CD4-positive, alpha-beta T cell treated with Interleukin-1 beta for 1 hour (primary cell): ENCODE measurements at regions not wholly inside any gene's neighbourhood (a gene's known extent, or its start where the extent isn't known, plus 50 kb on each side); places are given as distances from the start of the nearest gene placed in this dataset.

Experiments used
- DNase-seq, 2 donors: peaks; one replicate each; pipeline ENCODE4 v3.0.0-alpha.2; 2020 to 2022

DNA sequence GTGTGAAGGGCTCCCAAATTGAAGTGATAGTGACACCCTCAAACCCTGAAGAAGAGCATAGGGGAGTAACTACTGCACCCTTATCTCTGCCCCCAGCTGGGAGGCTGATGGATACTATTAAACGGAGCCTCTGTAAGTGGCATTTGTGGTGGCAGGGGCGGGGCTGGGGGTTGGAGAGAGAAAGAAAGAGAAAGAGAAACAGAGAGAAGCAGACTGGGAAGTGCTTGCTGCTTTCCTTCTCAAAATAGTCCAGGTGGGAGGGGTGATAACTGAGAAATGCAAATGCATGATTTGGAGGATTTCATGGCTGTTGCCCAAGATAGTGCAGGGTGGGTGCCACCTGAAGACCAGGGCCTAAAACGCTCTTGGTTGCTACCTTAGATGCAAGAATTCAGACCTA, 253.5 kb upstream of the GATB start:
- peak; percentile 7 to 46 for DNase-seq

DNA sequence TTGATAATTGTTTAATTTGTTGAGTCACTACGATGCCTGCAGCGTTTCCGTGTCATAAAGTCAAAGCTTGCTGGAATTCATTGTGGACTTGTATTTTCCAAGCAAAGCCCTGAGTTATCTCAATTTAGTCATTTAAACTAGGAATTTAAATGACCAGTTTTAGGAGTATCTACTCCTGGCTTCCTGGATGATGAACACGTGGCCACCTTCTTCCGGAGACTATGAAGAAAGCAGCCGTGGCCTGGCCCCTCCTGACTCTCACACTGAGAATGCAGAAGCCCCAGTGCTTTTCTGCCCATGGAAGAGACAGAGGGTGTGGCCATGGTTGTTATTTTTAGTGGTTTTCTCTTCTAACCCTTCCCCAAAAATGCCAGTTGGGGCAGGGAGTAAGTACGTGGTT, 250.7 kb upstream of the GATB start:
- no peak for DNase-seq

DNA sequence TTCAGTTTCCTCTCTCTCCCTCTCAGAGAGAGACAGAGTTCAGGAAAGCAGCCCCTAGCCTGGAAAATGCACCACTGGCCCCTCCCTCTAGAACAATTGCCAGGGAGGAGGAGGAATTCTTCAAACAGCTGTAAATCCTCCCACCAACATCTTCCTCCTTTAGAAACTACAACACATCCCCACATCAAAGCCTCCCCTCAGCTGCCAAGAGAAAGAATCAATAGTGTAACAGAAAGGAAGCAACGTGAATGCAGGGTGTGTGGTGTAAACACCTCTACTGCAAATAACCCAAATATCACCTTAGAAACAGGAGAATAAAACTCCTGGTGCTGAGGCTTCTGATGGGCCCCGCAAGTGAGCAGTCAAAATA, 249.9 kb upstream of the GATB start:
- DNase-seq, result peak; percentile 1 to 33

DNA sequence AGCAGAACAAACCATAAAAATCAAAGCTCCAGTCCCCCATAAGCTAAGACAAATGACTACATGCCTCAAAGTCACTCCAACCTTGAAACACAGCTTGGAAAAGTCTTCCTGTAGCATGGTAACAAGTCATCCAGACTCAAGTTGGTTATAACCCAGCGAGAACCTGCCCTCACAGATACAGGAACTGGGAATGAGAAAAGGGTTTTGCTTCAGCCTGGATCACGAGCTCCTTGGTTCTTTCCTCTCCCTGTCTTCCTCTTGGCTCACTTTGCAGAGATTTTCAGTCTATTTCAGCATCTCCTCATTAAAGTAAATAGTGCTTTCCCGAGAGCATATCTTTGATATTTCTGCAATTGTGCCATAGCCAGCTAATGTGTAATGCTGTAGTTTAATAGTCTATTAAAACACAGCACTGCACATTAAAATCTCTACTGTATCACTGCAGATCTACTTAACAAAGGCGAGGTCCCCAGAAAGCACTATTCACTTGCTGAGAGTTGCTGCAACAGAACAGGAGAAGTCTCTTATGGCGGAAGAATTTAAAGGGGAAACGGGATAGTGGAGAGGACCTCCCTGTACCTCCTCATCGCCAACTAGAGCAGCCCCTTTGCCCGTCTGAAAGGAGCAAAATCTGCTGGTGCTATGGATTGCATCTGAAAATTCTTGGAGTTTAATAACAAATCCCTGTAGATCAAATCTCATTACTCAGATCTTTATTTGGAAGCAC, 249.3 kb upstream of the GATB start:
- DNase-seq, result no peak

DNA sequence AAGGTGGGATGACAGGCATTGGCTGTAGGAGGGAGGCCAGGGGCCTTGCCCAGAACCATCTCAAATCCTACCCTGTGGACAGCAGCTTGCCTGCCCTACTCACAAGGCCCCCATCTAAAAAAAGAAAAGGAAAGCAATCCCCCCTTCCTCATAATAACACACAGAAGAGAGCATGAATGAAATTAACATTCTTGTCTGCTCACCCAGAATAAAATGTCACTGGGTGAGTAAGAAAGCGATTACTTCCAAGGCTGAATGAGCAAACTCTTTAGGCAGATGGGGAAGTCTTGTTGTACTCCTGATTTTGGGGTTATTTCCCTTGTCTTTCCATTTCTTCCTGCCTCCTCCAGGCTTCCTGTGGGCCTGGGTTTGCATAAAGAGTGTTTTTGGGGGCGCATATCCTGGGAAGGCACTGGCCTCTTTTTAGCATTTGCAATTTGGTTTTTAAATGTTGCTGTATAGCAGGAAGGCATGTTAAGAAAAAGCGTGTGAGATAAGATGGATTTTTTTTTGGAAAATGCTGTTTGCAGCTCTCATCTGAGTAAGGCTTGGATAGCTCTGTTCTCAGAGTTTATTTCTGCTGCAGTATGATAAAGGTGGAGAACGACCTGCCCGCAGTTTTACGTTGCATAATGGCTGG, 248.3 kb upstream of the GATB start:
- DNase-seq, result no peak

DNA sequence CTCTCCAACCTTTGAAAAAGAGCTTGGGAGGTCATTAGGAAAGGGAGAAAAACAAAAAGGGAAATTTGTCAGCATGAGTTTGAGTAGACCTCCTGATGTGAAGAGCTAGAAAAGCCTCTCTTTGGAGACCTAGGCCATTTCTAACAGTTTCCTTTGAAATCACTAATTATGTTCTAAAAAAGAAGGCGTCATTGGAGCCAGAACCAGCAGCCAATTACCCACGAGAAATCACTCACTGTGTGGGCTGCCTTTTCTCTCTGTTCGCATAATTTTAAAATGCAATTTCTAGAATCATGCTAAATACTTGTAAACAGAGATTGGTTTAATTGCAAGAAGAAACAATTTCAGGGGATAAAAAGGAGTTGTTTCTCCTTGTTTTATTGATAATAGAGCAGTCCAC, 246.3 kb upstream of the GATB start:
- no peak for DNase-seq

DNA sequence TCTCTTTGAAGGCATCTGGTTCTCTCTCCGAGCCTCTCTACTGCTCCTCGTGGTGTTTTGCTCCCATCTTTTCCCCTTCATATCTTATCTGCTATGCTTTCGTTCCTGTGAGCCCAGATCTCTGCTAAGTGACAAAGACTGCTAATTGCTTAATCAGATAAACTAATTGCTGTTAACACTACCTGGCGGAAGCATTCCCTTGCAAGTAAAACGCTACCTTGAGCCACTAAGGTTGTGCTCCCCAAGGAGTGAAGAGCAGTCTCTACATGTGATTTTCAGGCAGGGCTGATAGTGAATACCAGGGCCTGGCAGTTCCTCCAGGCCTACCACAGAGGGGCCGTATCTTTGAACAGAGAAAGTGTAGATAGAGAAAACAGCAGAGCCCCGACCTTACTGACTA, 244.0 kb upstream of the GATB start:
- DNase-seq, result no peak

DNA sequence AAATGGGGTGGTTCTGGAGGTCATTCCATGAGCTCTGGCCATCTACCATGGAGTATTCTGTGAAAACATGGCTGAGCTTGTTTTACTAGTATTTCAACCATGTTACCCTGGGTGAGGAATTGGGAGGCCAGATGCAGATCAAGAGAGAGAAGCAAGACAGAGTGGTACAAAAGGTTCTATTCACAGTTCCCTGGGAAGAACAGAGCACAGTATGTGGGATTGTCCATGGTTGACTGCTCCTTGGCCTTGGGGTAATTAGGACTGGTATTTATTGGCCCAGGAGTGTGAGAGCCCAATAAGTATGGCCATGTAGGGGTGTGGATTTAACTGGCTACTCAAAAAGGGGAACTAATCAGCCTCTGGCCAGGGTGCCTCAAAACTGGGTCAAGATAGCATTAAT, 239.7 kb upstream of the GATB start:
- no peak for DNase-seq

DNA sequence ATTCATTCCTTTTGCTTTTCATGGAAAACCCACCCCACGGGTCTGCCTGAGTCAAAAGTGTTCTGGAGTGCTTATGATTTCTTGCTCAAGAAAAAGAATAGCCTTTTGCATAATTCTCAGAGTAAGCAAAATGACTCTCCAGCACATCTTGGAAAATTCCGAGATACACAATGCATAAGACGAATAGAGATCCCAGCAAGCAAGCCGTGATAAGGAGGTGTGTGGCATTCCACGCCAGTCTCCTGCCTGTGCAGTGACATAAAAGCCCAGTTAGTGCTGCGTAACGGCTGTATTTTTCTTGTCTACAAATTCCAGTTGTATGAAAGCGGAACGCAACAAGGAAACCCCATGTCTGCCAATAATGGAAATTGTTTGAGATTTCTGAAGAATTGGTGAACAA, 237.9 kb upstream of the GATB start:
- DNase-seq, result no peak

DNA sequence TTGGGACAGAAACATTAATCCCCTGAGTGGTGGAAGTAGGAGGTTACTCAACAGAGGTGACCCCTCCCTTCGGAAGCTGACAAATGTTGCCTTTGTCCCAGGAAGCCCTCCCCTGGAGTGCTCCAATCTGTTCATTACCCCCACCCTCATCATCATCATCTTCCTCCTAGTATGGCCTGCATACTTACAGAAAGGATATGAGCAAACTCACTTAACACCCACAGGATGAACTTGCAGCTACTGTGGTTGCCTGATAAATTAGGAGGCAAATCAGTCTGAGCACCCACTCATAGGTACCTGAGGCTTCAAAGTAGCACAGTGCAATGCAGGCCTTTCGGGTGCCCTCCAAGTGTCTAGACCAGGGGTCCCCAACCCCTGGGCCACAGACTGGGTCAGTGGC, 236.7 kb upstream of the GATB start:
- DNase-seq, result no peak

DNA sequence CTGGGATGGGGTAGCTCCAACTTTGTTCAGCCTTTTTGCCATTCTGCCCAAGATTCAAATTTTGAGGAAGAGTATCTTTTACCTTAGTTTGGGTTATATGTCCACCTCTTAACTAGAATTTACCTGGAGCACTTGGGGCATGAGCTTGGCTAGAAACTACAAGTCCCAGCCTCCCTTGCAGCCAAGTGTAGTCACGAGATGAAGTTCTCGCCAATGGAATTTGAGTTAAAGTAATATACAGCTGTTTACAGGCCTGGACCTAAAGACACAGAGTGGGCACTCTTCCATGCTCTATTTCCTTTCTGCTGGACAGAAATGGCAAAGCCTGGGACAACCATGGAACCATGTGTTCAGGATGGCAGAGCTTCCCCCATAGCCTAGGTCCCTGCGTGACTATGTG, 233.6 kb upstream of the GATB start:
- no peak for DNase-seq

DNA sequence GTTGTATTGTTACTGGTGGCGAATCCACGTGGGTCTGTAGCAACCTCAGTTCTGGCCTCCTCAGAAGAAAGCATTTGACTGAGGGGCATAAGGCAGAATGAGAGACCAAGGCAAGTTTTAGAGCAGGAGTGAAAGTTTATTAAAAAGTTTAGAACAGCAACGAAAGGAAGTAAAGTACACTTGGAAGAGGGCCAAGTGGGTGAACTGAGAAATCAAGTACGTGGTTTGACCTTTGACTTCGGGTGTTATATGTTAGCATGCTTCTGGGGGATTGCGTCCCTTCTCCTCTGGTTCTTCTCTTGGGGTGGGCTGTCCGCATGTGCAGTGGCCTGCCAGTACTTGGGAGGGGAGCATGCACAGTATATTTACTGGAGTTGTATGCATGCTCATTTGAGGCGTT, 232.7 kb upstream of the GATB start:
- DNase-seq, result no peak

DNA sequence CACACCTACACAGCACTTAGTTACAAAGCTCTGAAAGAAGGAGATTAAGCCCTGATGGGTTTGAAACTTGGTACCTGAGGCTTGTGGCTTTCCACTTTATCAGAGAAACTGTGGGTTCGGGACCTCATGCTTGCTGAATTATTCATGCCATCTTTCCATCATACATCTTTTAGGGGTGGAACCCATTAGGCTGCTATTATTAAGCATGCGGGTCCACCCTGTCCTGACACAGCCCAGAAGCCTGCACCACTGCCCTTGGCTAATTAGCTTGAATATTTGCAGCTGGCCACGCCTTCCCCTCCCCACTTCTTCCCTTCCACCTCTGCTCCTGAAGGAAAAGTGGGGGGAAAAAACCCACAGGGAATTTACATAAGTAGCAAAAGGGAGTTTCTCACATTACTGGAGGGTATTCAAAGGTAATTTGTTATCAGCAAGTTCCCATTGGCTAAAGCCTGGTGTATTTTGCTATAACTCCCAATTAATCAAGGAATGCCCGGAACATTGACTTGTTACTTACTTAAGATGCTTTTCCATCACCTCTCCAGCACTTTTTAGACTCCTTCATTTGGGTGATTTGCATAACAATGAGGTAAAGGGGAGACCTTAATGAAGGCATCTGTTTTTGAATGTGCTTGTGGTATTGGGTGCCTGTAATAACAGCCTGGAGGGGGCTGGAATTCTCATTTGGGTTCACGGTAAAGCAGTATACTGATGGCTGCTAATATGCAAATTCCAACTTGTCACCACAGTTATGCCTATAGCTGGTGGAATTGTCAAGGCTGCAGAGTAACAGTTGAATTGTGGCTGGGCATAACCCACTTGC, 231.7 kb upstream of the GATB start:
- DNase-seq, result no peak

DNA sequence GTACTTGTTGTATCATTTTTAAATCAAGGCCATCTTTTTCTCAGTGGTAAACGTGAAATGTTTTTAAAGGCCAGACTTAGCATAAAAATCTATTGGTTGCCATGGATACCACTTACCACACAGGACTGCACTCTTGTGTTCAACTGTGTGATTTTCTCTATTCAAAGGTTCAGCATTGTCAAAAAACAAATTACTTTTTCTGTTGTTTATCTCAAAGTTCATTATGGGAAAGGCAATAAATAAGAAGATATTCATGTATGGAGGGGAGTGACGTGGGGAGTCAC, 231.0 kb upstream of the GATB start:
- DNase-seq, result no peak

DNA sequence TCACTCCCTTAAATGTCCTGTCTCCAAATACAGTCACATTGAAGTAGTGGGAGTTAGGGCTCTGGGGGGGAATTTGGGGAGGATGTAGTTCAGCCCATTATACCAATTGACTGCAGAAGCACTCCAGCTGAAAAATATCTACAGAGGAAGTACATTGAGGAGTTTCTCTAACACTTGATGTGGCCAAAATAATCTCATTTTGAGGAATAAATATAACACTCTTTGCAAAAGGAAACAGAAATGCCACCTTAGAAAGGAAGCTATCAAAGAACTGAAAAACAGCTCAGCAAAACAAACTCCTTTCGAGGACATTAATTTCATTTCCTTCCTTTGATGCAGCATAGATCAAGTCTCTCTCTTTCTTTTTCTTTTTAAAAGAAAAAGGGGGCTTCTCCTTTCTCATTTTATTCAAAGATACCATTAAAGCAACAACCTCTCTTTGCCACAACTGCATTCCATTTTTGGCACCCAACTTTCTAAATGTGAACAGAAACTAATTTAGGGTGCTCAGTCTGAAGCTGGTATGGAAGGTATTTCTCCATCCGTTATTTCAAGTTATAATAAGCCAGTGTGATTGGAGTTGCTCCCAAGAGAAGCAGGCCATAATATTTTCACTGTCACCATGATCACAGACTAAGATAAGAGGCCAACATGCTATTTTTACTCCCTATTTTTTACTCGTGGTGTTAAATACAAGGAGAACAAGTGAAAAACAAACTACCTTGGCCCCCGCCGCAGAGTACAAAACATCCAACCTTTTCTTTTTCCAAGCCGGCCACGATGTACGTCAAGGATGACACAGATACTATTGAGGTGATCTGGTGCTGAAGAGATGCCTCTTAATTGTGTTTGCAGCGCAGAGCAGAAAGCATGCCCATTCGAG, 230.4 kb upstream of the GATB start:
- DNase-seq, result no peak

DNA sequence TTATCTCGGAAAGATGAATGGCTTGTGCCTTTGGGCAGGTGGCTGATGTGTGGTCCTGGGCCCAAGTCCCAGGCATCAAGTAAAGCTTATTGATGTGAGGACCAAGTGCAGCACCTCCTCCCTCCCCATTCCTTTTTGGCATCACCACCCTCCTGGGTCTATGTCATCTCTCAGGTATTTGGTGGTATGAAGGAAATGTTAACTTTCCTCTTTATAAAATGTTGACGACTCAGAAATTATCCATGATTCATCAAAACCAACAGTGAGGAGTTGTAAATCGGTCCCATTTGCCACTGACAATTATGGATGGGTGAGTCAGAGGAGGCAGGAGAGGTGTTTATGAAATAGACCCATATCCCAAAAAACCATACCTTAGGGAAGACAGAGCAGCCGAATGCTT, 229.4 kb upstream of the GATB start:
- no peak for DNase-seq

DNA sequence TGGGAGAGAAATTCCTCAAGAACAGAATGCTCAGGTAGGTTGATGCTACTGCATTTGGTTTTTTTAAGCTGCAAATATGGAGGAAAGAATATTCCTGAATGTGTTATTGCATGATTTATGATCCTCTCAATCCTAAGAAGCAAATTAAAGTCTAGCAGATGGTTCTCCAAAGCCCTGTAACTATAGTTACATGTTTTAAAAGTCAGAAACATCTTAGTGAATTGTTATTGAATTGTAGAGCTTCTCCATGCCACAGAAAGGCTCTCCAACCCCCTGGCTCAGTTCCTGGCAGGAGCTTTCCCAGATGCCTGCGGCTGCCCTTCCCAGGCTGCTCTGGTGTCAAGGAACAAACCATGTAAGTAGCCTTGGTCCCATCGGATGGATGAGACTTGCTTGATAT, 227.8 kb upstream of the GATB start:
- no peak for DNase-seq

DNA sequence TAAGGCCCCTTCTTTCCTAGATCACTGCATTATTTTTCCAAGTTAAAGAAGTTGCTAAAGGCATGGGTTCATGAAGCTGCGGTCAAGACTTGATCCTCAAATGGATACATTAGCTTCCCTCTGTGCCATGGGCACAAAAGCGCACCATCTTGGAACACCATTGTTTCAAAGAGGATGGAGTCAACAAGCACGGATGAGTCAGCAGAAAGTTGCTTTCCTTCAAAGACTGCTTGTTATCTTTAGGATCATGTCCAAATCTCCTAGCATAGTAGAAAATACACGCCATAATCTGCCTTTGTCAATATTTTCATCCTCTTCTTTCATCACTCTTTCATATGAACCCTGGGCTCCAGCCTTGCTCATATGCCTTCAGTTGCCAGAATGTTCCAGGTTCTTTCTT, 226.8 kb upstream of the GATB start:
- no peak for DNase-seq

DNA sequence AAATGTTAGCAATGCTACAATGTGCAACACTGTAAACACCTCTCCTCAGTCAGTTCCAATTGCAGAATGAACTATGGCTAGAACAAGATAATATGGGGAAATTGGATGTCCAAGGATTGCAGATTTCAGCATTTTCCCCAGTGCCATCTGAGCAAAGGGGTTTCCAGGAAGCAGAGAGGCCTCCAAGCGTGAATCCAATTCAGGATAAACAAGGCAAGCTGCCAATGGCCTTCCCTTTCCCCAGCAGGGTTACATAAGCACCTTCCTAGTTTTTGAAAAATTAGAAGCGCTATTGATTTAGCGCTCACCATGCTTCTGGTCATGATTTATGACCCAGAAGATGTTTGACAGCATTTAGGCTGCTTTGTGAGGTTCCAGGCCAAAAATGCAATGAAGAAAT, 223.0 kb upstream of the GATB start:
- no peak for DNase-seq

DNA sequence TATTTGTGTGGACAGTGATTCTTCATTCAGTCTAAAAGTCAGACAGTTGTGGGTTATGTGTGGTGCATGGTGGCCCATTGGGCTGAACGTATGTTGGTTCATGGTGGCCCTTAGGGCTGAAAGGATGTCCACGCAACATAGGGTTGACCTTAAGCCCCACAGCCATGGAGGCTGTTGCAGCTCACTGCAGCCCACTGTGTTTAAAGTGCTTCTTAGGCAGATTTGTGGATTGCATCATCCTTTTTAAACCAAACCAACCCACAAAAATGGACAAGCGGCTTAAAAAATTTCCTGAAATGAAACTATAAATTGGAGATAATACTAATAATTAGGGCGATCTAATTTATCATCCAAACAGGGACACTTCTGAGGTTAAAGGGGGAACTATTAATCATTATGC, 219.0 kb upstream of the GATB start:
- DNase-seq, result no peak

DNA sequence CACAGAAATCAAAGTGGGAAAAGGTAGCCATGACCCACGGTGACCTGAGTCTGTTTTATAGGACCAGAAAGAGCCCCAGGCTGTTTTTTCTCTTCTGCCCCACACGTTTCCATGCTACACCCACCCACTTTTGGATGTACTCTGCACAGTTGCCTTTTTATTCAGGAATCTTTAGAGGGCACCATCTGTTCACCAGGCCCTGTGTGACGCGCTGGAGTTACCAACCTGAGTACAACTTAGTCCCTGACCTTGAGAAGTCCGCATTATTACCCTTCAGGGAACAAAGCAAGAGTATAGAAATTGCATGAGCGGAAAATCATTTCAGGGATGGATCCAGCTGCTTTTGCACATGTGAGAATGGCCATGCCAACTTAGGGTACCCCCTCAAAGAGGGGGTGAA, 207.8 kb upstream of the GATB start:
- DNase-seq, result no peak

DNA sequence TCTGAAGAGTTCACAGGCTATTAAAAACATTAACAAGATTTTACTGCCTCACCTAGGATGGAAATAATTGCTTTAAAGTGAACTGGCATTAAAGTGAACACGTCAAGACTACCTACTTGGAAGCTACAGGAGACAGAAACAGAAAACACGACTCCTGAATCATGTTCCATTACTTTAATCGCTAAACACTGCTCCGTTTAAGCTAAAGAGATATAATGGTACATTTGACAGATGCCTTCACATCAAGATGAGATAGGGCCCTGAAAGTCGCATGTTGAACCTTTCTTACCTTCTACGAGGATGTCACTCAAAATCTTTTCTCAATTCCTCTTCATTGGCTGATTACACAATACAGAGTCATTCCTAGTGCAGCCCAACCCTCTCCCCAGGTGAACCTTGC, 206.3 kb upstream of the GATB start:
- DNase-seq, result no peak

DNA sequence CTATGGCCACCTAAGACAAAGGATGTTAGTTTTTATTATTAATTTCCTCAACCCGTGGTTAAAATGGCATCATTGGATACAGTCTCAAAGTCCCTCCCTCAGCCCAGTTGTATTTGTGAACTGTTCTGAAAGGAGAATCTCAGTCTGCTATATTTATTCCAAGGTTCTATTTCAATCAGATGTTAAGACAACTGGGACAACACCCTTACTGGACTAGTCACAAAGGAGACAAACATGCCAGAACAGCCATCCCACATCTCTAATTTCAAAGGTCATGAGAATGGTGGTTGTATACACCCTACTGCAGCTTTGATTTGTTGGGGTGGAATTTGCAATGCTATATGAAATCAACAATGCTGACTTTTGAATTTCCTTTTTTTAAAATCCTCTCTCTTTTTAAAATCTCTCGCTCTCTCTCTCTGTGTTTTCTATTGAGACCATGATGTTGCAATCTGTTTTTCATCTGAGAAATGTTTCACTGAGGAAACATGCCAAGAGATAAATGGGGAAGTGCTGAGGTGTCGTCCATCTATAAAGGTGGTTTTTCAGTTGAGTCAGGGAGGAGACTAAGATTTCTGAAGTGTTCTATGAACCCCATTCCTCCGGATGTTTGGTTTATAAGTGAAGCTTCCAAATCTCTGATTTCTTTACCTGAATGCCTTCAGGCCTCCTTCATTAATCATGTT, 201.5 kb upstream of the GATB start:
- DNase-seq, result no peak
